ENCODE measurements at regions not wholly inside any gene's neighbourhood (a gene's known extent, or its start where the extent isn't known, plus 50 kb on each side); places are given as distances from the start of the nearest gene placed in this dataset.

DNA sequence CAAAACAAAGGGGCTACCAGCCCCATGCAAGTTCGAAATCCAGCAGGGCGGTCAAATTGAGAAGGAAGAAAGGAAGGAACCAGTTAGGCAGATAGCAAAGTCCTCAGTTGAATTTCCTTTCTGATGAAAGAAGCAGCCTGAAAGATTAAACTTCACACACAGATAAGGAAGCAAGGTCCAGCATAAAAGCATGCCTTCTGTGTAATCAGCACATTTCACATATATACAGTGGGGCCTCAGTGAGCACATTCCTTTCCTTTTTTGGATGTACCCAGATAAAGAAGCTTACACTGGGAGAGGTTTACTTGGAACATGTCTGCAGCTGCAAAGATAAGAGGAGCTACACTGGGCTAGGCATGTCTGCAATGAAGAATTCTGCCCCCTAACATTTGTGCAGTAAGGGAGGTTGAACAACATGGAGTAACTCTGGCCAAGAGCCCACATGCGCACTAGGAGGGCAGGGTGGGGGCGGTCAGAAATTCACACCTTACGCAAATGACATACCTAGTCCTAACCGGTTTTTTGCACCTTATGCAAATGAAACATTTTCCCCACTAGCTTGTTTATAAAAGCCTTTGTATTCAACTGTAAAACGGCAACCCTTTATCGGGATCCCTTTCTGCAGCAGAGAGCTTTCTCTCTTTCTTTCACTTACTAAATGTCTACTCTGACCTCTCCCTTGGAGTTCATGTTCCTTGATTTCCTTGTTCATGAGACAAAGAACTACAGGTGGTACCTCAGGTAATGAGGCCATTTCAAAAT, 149.7 kb upstream of the FBXL17 start:
- in situ Hi-C loops (cut with HindIII; ENCODE audit: low sequenced_read_pairs): no loop called here
- no peak for DNase-seq (ENCODE audit: low read depth, low spot score)
- TF ChIP-seq, protein P1, sequence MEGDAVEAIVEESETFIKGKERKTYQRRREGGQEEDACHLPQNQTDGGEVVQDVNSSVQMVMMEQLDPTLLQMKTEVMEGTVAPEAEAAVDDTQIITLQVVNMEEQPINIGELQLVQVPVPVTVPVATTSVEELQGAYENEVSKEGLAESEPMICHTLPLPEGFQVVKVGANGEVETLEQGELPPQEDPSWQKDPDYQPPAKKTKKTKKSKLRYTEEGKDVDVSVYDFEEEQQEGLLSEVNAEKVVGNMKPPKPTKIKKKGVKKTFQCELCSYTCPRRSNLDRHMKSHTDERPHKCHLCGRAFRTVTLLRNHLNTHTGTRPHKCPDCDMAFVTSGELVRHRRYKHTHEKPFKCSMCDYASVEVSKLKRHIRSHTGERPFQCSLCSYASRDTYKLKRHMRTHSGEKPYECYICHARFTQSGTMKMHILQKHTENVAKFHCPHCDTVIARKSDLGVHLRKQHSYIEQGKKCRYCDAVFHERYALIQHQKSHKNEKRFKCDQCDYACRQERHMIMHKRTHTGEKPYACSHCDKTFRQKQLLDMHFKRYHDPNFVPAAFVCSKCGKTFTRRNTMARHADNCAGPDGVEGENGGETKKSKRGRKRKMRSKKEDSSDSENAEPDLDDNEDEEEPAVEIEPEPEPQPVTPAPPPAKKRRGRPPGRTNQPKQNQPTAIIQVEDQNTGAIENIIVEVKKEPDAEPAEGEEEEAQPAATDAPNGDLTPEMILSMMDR (IDR thresholded peaks at IDR 0.05; ENCODE audit: low read depth, low read length): no peak
- H3K4me3 ChIP-seq (ENCODE audit: low read depth, low read length): no peak overlapping the region

DNA sequence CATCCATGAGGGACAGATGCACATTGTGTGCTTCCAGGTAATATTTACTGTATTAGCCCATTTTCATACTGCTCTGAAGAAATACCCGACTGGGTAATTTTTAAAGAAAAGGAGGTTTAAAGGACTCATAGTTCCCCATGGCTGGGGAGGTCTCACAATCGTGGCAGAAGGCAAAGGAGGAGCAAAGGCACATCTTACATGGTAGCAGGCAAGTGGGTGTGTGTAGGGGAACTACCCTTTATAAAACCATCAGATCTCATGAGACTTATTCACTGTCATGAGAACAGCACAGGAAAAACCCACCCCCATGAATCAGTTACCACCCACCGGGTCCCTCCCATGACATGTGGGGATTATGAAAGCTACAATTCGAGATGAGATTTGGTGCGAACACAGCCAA, 148.8 kb upstream of the FBXL17 start:
- in situ Hi-C loops (cut with HindIII; ENCODE audit: low sequenced_read_pairs): no loop called here

DNA sequence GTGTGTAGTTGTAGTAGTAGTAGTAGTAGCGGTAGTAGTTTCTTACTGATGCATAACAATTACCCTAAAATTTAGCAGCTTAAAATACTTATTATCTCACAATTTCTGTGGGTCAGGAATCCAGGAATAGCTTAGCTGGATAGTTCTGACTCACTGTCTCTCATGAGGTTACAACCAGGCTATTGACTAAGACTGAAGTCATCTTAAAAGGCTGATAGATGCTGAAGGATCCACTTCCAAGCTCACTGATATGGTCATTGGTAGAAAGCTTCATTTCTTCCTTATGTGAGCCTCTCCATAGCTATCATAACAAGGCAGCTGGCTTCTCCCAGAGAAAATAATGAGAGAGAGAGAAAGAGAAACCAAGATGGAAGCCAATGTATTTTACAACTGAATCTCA, 147.5 kb upstream of the FBXL17 start:
- TF ChIP-seq, protein P1 (IDR thresholded peaks at IDR 0.05; ENCODE audit: low read depth, low read length): no peak
- no peak for DNase-seq (ENCODE audit: low read depth, low spot score)
- in situ Hi-C loops (cut with HindIII; ENCODE audit: low sequenced_read_pairs): no loop called here
- H3K4me3 ChIP-seq (ENCODE audit: low read depth, low read length): no peak overlapping the region

More for the DNA sequence above, 148.8 kb upstream of the FBXL17 start:
- DNase-seq (ENCODE audit: low read depth, low spot score): no peak
- H3K4me3 ChIP-seq (ENCODE audit: low read depth, low read length): no peak overlapping the region
- TF ChIP-seq, protein P1 (IDR thresholded peaks at IDR 0.05; ENCODE audit: low read depth, low read length): no peak

DNA sequence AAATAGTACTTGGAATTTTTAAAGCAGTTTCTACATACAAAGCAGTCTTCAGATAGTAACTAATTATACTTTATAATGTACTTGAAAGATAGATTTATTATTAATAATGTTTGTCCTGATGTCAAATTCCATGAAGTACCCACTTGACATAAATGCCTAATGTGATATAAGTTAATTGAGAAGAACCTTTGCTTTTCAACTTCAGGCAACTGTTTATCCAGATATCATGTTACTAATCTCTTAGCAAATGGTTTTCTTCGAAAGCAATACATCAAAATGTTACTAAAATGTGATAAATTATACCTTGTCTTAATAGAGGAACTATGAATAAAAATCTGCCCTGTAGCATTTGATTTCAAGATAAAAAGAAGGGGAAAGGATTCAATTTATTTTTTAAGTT, 146.8 kb upstream of the FBXL17 start:
- no peak overlapping the region for H3K4me3 ChIP-seq (ENCODE audit: low read depth, low read length)
- DNase-seq (ENCODE audit: low read depth, low spot score): no peak
- in situ Hi-C loops (cut with HindIII; ENCODE audit: low sequenced_read_pairs): no loop called here
- TF ChIP-seq, protein P1 (IDR thresholded peaks at IDR 0.05; ENCODE audit: low read depth, low read length): no peak

DNA sequence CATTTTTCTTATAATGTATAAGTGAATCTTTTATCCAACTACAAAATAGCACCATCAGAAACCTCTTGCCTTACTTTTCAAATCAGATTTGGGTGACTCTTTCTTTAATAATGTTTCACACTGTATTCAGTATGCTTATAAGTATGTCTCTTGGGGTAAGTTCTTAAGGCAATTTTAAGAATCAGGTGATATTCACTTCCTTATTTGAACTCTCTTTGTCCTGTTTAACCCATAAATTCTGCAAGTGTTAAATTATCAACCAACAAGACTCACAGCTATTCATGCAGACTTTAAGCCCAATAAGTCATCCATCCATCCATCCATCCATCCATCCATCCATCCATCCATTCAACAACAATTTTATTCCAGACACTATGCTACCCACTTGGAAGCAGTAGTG, 142.7 kb upstream of the FBXL17 start:
- TF ChIP-seq, protein P1 (IDR thresholded peaks at IDR 0.05; ENCODE audit: low read depth, low read length): no peak
- no peak for DNase-seq (ENCODE audit: low read depth, low spot score)
- in situ Hi-C loops (cut with HindIII; ENCODE audit: low sequenced_read_pairs): no loop called here
- no peak overlapping the region for H3K4me3 ChIP-seq (ENCODE audit: low read depth, low read length)

DNA sequence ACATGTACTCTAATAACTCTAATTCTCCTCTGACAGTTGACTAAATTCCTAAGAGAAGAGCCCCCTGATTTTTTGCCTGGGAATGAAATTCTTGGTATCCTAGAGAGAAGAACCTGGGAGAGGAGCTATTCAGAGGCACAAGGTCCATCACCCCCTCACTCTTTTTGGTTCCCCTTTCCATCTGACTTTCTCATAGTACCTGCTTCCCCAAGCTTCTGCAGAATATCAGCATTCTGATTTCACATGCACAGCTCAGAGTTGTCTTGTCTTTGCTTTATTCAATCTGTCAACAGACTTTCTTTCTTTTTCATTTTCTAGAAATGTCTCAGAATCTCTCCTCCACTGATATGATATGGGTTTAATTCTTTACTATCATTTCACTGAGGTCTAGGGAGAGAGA, 141.5 kb upstream of the FBXL17 start:
- TF ChIP-seq, protein P1 (IDR thresholded peaks at IDR 0.05; ENCODE audit: low read depth, low read length): no peak
- H3K4me3 ChIP-seq (ENCODE audit: low read depth, low read length): no peak overlapping the region
- DNase-seq (ENCODE audit: low read depth, low spot score): no peak
- in situ Hi-C loops (cut with HindIII; ENCODE audit: low sequenced_read_pairs): no loop called here

Data from astrocyte of the spinal cord (primary cell).